Skin epidermis (tissue), 12 donors: ENCODE measurements at regions not wholly inside any gene's neighbourhood (a gene's known extent, or its start where the extent isn't known, plus 50 kb on each side); places are given as distances from the start of the nearest gene placed in this dataset.
"Not testable (repeated sequence)": the region's sequence is repeated elsewhere in the genome, so short reads cannot be mapped to it uniquely, and the experiment has no call there.

Source experiments
- H3K27ac ChIP-seq, 21 experiments: fragments of 200-600 bp; sonication (generic) in 11 of 21; one replicate each; pipeline ENCODE4 v1.5.0; 2020; ENCODE audit warnings: mild to moderate bottlenecking in 3 of 21, inconsistent platforms in 2 of 21, moderate library complexity in 2 of 21
- H3K4me3 ChIP-seq, 7 experiments: fragments of 200-600 bp; sonication (generic) in 2 of 7; one replicate each; pipeline ENCODE4 v1.5.0; 2020; ENCODE audit warnings: inconsistent platforms in 2 of 7, mild to moderate bottlenecking in 2 of 7, moderate library complexity in 1 of 7

GRCh38 chr12:31906557-31907301 lies 52.5 kb upstream of the RESF1 start:
- Histone ChIP-seq H3K4me3 (no peak overlapping the region), H3K27ac (peak overlapping the region in 6 of 21 experiments; percentile 2 to 72 (median 51))

- H3K27ac ChIP-seq: no peak overlapping the region
- no peak overlapping the region for H3K4me3 ChIP-seq
Measured at GRCh38 chr12:31903025-31903424, 56.2 kb upstream of the RESF1 start.

DNA sequence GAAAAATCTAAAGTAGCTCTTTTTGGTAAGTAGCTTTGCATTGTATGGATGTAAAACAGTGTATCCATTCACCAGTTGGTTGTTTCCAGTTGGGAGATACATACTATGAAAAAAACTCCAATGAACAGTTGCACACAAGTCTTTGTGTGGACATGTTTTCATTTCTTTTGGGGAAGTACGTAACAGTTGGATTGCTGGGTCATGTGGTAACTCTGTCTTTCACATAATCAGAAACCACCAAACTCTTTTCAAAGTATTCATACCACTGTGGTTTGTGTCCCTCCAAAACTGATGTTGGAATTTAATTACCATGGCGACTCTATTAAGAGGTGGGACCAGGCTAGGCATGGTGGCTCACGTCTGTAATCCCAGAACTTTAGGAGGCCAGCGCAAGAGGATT lies 58.9 kb upstream of the RESF1 start:
- H3K27ac ChIP-seq: peak overlapping the region in 1 of 21 experiments; percentile 2
- H3K4me3 ChIP-seq: no peak overlapping the region

- H3K27ac ChIP-seq: peak overlapping the region in 1 of 21 experiments; percentile 90
- no peak overlapping the region for H3K4me3 ChIP-seq
Measured at GRCh38 chr12:31899109-31899508, 60.1 kb upstream of the RESF1 start.

DNA sequence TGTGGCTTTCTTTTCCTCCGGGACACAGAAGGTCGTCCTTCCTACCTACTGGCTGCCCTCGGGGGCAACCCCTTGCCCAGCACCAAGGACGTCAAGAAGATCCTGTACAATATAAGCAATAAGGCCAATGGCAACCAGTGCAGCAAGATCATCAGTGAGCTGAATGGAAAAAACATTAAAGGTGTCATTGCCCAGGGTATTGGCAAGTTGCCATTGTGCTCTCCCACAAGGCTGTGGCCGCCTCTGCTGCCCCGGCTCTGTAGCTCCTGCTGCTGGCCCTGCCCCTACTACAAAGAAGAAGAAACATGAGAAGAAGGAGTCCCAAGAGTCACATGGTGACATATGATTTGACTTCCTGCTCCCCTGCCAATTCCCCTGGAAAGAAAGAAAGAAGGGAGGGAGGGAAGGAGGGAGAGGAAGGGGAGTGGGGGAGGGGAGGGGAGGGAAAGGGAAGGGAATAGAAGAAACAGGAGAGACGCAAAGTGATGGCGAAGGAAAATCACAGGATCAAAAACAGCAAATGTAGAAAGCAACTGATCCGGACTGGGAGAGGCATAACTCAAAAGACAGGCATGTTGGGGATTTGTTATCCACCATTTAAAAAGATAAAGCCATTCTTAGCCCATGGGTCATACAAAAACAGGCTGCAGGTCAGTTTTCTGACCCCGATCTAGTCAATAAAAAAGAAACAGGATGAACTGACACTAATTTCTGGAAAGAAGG lies 61.3 kb upstream of the RESF1 start:
- Histone ChIP-seq H3K4me3 (no peak overlapping the region), H3K27ac (peak overlapping the region in 13 of 21 experiments; percentile 39 to 90 (median 72))

DNA sequence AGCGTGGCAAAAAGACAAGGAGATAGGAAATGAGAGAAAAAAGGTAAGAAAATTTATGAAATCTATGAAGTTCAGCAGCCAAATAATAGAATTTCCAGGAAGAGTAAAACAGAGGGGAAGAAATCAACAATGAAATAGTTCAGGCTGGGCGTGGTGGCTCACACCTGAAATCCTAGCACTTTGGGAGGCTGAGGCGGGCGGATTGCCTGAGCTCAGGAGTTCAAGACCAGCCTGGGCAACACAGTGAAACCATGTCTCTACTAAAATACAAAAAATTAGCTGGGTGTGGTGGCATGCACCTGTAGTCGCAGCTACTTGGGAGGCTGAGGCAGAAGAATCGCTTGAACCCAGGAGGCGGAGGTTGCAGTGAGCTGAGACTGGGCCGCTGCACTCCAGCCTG lies 62.1 kb upstream of the RESF1 start:
- H3K4me3 ChIP-seq: not testable (repeated sequence)
- H3K27ac ChIP-seq: peak overlapping the region in 16 of 21 experiments; percentile 16 to 90 (median 64)

DNA sequence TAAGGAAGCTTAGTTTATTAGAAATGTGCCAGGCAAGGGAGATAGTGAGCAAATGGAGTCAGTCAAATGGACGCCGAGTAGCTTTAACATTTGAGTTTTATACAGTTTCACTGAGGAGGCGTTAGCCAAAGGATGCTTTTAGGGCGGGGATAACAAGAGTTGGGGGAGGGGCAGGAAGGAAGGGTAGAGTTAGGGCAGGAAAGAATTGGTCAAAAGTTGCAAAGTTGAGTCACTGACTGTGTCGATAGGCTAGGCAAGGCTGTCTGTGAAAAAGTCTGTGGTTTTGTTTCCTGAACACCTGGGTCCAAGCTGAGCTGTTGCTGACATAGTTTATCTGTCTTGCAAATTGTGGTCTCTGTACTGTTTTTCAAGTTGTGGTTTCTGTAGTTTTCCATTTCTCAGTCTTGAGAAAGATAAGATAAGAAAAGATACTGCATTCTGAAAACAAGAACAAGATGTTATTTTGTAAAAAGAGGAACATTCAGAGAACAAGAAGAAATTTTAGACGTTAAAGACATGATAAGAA lies 62.6 kb upstream of the RESF1 start:
- H3K27ac ChIP-seq: peak overlapping the region in 13 of 21 experiments; percentile 21 to 93 (median 72)

GRCh38 chr12:31895449-31896150 lies 63.6 kb upstream of the RESF1 start:
- no peak overlapping the region for H3K4me3 ChIP-seq
- H3K27ac ChIP-seq: peak overlapping the region in 12 of 21 experiments; percentile 52 to 93 (median 71)

More for the DNA sequence above, 62.6 kb upstream of the RESF1 start:
- no peak overlapping the region for H3K4me3 ChIP-seq

GRCh38 chr12:31890295-31891285 lies 68.6 kb upstream of the RESF1 start:
- no peak overlapping the region for H3K4me3 ChIP-seq
- peak overlapping the region in 12 of 21 experiments; percentile 37 to 89 (median 72) for H3K27ac ChIP-seq

DNA sequence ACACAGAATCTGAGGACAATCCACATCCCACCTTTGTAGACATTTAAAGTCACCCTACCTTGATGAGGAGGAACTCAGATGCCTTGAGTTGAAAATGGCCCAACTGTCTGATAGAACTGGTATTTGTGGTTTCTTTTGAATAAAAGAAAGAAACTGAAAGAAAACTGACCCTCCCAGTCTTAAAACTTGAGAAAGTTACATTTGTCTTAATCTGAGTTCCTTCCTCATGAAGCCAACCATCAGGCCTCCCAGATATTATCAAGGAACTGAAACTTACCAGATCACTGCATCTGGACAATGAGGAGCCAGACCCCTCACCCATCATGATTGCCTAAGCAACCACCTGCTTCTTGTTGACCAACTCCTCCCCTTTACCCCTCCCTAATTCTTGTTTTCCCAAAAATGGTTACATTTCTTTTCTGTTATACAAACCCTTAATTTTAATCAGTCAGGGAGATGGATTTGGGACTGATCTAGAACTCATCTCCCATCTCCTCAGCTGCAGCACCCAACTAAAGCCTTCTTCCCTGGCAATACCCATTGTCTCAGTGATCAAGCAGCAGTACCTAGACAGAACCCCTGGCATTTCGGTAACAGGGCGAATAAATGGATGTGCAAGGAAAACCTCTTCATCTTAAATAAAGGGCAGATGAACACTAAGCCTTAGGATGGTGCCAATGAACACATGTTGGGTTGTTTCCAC lies 72.0 kb upstream of the RESF1 start:
- H3K27ac ChIP-seq: peak overlapping the region in 7 of 21 experiments; percentile 1 to 68 (median 19)
- H3K4me3 ChIP-seq: no peak overlapping the region

DNA sequence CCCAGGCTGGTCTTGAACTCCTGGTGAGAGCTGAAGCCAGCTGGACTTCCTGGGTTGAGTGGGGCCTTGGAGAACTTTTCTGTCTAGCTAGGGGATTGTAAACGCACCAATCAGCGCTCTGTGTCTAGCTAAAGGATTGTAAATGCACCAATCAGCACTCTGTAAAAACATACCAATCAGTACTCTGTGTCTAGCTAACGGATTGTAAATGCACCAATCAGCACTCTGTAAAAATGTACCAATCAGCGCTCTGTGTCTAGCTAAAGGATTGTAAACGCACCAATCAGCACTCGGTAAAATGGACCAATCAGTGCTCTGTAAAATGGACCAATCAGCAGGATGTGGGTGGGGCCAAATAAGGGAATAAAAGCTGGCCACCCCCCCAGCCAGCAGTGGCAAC lies 76.5 kb upstream of the RESF1 start:
- not testable (repeated sequence) for H3K4me3 ChIP-seq, H3K27ac ChIP-seq

DNA sequence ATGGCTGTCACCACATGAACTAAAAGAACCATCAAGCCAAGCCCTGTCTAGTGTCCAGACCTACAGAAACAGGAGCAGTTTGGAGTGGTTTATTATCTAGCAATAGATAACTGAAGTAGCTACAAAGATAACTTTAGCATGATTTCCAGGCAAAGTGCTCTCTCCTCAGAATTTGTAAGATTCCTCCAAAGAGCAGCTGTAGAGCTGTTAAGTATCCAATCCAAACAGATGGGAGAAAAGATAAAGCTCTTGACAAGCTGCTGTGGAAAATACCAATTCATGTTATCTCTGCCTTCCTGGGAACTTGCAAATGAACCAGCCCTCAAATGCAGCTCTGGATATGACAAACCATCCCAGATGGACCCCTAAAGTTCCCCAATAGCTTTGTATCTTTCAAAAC lies 78.9 kb upstream of the RESF1 start:
- H3K27ac ChIP-seq: no peak overlapping the region
- H3K4me3 ChIP-seq: no peak overlapping the region

- no peak overlapping the region for H3K4me3 ChIP-seq
- H3K27ac ChIP-seq: no peak overlapping the region
Measured at GRCh38 chr12:31877884-31878283, 81.3 kb upstream of the RESF1 start.

DNA sequence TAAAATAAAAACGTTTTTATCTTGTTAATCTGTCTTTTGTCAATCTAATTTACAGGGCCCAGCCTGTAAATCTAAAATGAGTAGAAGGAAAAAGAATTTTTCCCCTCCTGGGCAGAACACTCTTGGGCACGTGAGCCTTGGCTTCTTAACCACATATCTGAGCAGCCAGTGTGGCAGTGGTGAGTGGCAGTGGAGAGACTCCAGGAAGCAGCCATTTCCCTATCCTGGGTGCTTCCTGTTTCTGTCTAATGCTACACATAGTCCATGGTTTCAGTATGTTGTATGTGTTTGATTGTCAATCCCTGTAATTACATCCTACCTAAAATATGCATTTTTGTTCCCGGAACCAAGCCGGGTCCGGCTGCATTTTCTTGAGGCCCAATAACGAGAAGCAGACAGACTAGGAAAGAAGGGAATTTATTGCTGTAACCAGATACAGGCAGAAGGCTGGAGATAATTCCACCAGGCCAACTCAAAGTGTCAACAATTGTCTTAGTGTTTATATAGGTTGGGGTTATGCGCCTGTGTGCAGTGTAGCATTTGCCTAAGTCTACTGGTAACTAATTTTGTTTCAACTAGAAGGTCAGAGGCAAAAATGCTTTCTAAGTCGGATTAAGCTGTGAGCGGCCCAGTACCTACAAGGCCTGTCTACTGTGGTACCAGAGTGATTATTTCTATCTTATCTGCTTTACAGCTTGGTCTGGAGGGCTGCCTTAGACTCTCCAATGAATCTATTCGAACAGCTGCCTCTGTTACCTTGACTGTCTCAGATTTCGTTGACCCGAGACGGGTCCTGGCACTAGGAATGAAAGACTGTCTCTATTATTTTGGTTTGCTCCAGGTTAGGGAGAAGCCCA lies 82.4 kb upstream of the RESF1 start:
- peak overlapping the region in 4 of 21 experiments; percentile 11 to 85 (median 31) for H3K27ac ChIP-seq
- H3K4me3 ChIP-seq: no peak overlapping the region

GRCh38 chr12:31875609-31875964 lies 83.6 kb upstream of the RESF1 start:
- Histone ChIP-seq H3K27ac (peak overlapping the region in 13 of 21 experiments; percentile 48 to 85 (median 75)), H3K4me3 (no peak overlapping the region)

GRCh38 chr12:31874961-31875608 lies 84.1 kb upstream of the RESF1 start:
- peak overlapping the region in 19 of 21 experiments; percentile 7 to 85 (median 73) for H3K27ac ChIP-seq
- H3K4me3 ChIP-seq: no peak overlapping the region
